Activated B cell treated with CpG ODN at 0.5 μM for 24 hours (primary cell): ENCODE measurements at regions not wholly inside any gene's neighbourhood (a gene's known extent, or its start where the extent isn't known, plus 50 kb on each side); places are given as distances from the start of the nearest gene placed in this dataset.

Experiments used
- ATAC-seq: fragments of 200-7000 bp; cut with Tn5 transposase; one replicate; pipeline ENCODE4 v1.10.0; 2021; ENCODE audit warnings: low read depth, mild to moderate bottlenecking, moderate library complexity
- CTCF ChIA-PET: fragments of 350-600 bp; sonication (Branson Sonifier 250); formaldehyde crosslinking; loops from one replicate; lab custom pipeline; 2021; ENCODE audit warnings: antibody characterized with exemption; lab: Charles Lee
- POLR2A ChIA-PET: fragments of 350-600 bp; sonication (Branson Sonifier 250); formaldehyde crosslinking; loops from one replicate; lab custom pipeline; 2021; ENCODE audit warnings: antibody characterized with exemption; lab: Charles Lee
- DNase-seq: peaks from one replicate; pipeline ENCODE4 v3.0.0; 2022
- H3K27ac Mint-ChIP-seq: one replicate; pipeline ENCODE4 v1.8.0; 2020; ENCODE audit warnings: mixed read lengths
- H3K27me3 Mint-ChIP-seq: one replicate; pipeline ENCODE4 v1.8.0; 2021; ENCODE audit warnings: mixed read lengths
- H3K36me3 Mint-ChIP-seq: one replicate; pipeline ENCODE4 v1.8.0; 2021; ENCODE audit warnings: low read depth, mixed read lengths
- H3K4me1 Mint-ChIP-seq: one replicate; pipeline ENCODE4 v1.8.0; 2021; ENCODE audit warnings: mixed read lengths
- H3K4me3 Mint-ChIP-seq: one replicate; pipeline ENCODE4 v1.8.0; 2020; ENCODE audit warnings: mild to moderate bottlenecking, mixed read lengths
- H3K9me3 Mint-ChIP-seq: one replicate; pipeline ENCODE4 v1.8.0; 2020; ENCODE audit warnings: mixed read lengths
- intact Hi-C: fragments of 100-400 bp; cut with micrococcal nuclease; formaldehyde crosslinking; loops from one replicate; pipeline ENCODE4 v1.15.1; 2024
- TF ChIP-seq, protein P1 (sequence below): fragments of 200-600 bp; IDR thresholded peaks from one replicate; pipeline ENCODE4 v1.8.0; 2022; ENCODE audit warnings: antibody characterized with exemption, mild to moderate bottlenecking

DNA sequence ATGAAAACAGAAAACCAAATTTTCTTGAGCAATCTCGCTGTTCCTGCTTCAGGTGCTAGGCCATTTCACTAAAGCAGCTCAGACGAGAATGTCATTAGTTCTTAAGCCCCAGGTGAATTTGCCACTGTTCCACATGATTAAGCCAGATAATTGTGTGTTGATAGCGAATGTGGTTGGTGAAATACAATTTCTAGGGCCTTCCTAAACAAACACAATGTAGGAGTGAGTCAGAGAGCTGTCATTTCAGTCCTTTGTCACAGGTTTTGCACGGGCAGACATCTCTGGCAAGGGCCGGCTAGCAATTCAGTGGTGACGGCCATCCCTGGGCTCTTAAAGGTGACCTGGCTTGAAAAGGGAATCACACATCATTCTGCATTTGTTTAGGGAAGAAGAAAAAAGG, 170.7 kb downstream of the TMEM182 start:
- DNase-seq (no peak), ATAC-seq (no peak)
- Mint-ChIP-seq H3K27me3 (no peaks in the 10 kb centered on the region), H3K27ac (no peak overlapping the region), H3K4me3 (no peak overlapping the region), H3K9me3 (no peaks in the 10 kb centered on the region), H3K36me3 (no peaks in the 10 kb centered on the region), H3K4me1 (no peaks in the 10 kb centered on the region)
- intact Hi-C loops = no loop called here
- TF ChIP-seq, protein P1, sequence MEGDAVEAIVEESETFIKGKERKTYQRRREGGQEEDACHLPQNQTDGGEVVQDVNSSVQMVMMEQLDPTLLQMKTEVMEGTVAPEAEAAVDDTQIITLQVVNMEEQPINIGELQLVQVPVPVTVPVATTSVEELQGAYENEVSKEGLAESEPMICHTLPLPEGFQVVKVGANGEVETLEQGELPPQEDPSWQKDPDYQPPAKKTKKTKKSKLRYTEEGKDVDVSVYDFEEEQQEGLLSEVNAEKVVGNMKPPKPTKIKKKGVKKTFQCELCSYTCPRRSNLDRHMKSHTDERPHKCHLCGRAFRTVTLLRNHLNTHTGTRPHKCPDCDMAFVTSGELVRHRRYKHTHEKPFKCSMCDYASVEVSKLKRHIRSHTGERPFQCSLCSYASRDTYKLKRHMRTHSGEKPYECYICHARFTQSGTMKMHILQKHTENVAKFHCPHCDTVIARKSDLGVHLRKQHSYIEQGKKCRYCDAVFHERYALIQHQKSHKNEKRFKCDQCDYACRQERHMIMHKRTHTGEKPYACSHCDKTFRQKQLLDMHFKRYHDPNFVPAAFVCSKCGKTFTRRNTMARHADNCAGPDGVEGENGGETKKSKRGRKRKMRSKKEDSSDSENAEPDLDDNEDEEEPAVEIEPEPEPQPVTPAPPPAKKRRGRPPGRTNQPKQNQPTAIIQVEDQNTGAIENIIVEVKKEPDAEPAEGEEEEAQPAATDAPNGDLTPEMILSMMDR = no peak
- ChIA-PET POLR2A (no interaction called here), CTCF (no interaction called here)

DNA sequence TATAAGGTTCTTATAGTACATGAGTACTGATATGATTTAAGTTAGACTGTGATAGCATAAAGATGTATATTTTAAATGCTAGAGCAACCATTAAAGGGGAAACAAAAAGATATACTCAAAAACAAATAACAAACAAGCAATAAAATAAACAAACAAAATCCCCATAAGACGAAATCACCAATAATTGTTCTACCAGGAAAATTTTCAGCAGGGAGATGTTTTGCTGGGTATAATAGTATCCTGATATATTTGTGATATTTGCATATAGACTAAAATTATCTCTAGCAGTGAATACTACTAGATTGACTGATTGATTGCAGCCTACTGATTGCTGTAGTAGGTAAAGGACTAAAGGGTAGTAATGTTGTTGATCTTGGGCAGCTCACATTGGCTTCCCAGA, 177.4 kb downstream of the TMEM182 start:
- intact Hi-C loops = no loop called here
- H3K9me3 Mint-ChIP-seq = peaks cover 4% of the 10 kb centered on the region
- TF ChIP-seq, protein P1 = no peak
- no peaks in the 10 kb centered on the region for H3K27me3 Mint-ChIP-seq
- no peaks in the 10 kb centered on the region for H3K36me3 Mint-ChIP-seq
- H3K4me3 Mint-ChIP-seq = no peak overlapping the region
- ChIA-PET CTCF (no interaction called here), POLR2A (no interaction called here)
- ATAC-seq = no peak
- no peak for DNase-seq
- no peak overlapping the region for H3K27ac Mint-ChIP-seq
- H3K4me1 Mint-ChIP-seq = no peaks in the 10 kb centered on the region

DNA sequence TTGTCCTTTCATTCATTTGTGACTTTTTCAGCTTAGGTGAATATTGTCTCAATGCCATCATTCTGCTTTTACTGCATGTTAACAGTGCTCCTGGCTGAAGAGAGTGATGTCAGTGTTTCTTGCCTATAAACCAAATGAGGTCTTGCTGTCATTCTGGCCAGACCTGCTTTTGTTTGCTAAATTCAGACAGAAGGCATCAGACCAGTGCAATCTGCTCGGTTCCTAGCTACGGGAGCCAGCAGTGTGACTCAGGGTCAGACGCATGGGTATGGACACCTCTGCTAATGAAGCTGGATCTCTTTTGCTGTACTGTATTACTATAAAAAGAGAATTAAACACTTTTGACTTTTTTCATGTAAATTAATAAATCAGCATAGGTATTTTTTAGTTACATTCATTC, 178.9 kb downstream of the TMEM182 start:
- no peaks in the 10 kb centered on the region for H3K36me3 Mint-ChIP-seq
- H3K4me3 Mint-ChIP-seq = no peak overlapping the region
- intact Hi-C loops = no loop called here
- no peaks in the 10 kb centered on the region for H3K4me1 Mint-ChIP-seq
- peaks cover 4% of the 10 kb centered on the region for H3K9me3 Mint-ChIP-seq
- no peaks in the 10 kb centered on the region for H3K27me3 Mint-ChIP-seq
- TF ChIP-seq, protein P1 = no peak
- no peak for DNase-seq
- POLR2A ChIA-PET = no interaction called here
- H3K27ac Mint-ChIP-seq = no peak overlapping the region
- CTCF ChIA-PET = no interaction called here
- ATAC-seq = no peak

DNA sequence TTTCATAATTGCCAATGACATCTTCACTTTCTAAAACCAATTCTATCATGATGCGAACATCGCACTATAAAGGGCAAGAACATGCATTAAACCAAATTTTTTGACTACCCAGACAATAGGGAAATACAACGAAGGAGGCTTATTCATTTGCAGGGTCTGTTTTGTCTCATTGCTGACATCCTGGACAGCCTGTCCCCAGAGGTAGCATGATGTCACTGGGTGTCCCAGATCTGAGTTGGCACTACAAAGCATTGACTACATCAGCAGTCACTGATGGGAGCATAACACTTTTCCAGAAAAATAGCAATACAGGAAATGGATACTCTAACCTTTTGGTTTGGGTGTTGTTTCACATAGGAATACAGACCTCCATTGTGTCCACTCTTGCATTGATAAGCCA, 180.3 kb downstream of the TMEM182 start:
- Mint-ChIP-seq H3K4me1 (no peaks in the 10 kb centered on the region), H3K9me3 (peaks cover 4% of the 10 kb centered on the region), H3K4me3 (no peak overlapping the region), H3K36me3 (no peaks in the 10 kb centered on the region), H3K27me3 (no peaks in the 10 kb centered on the region), H3K27ac (no peak overlapping the region)
- TF ChIP-seq, protein P1 = no peak
- intact Hi-C loops = no loop called here
- POLR2A ChIA-PET = no interaction called here
- DNase-seq (no peak), ATAC-seq (no peak)
- CTCF ChIA-PET = no interaction called here

DNA sequence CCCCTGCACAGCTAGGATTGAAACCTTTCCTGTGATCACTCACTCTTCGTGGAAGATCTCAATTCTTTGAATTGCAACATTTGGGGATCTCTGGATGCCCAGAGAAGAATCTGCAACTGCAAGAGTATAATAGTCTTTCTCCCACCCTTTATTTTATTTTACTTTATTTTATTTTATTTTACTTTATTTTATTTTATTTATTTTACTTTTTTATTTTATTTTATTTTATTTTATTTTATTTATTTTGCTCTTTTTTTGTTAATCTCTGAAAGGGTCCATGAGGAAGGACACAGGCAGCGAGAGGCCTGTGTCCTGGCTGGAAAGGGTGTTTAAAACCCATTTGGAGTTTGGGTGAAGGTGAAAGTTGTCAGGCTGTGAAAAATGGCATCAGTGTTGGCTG, 181.4 kb downstream of the TMEM182 start:
- POLR2A ChIA-PET = no interaction called here
- peaks cover 2% of the 10 kb centered on the region for H3K9me3 Mint-ChIP-seq
- ATAC-seq (no peak), DNase-seq (no peak)
- intact Hi-C loops = no loop called here
- no peaks in the 10 kb centered on the region for H3K27me3 Mint-ChIP-seq
- TF ChIP-seq, protein P1 = no peak
- CTCF ChIA-PET = no interaction called here
- no peaks in the 10 kb centered on the region for H3K36me3 Mint-ChIP-seq
- H3K4me1 Mint-ChIP-seq = no peaks in the 10 kb centered on the region
- no peak overlapping the region for H3K27ac Mint-ChIP-seq
- H3K4me3 Mint-ChIP-seq = no peak overlapping the region
